ENCODE measurements at regions not wholly inside any gene's neighbourhood (a gene's known extent, or its start where the extent isn't known, plus 50 kb on each side); places are given as distances from the start of the nearest gene placed in this dataset.

- TF ChIP-seq CTCF (IDR thresholded peaks at IDR 0.05; ENCODE audit: low read depth, low read length) (no peak), EZH2phosphoT487 (IDR thresholded peaks at IDR 0.05; ENCODE audit: low read depth) (no peak)
These were observed 50.9 kb upstream of the CHRNB4 start for GRCh38 chr15:78691851-78692421.
